HUDEP-2 (cell line): ENCODE measurements at regions not wholly inside any gene's neighbourhood (a gene's known extent, or its start where the extent isn't known, plus 50 kb on each side); places are given as distances from the start of the nearest gene placed in this dataset.
"Not testable (repeated sequence)": the region's sequence is repeated elsewhere in the genome, so short reads cannot be mapped to it uniquely, and the experiment has no call there.

ENCODE experiments used
- DNase-seq, 76 experiments: peaks; one replicate each; lab custom pipeline; 2025; ENCODE audit not compliant: unreplicated experiment in 76 of 76; lab: John Stamatoyannopoulos, UW

GRCh38 chr4:31236639-31237173 is 516.5 kb downstream of the PCDH7 start:
- no peak for DNase-seq

GRCh38 chr4:31237233-31237632 is 517.1 kb downstream of the PCDH7 start:
- DNase-seq, result no peak

- DNase-seq, result no peak
Measured at GRCh38 chr4:31239886-31240285, 519.7 kb downstream of the PCDH7 start.

GRCh38 chr4:31241504-31242106 is 521.4 kb downstream of the PCDH7 start:
- DNase-seq, result no peak

GRCh38 chr4:31246856-31247255 is 526.7 kb downstream of the PCDH7 start:
- DNase-seq, result no peak

GRCh38 chr4:31259119-31259518 is 539.0 kb downstream of the PCDH7 start:
- no peak for DNase-seq

GRCh38 chr4:31261632-31262031 is 541.5 kb downstream of the PCDH7 start:
- no peak for DNase-seq

GRCh38 chr4:31266094-31266493 is 545.9 kb downstream of the PCDH7 start:
- not testable (repeated sequence) for DNase-seq

- no peak for DNase-seq
Measured at GRCh38 chr4:31272331-31273061, 552.3 kb downstream of the PCDH7 start.

- no peak for DNase-seq
Measured at GRCh38 chr4:31275906-31276305, 555.7 kb downstream of the PCDH7 start.

- DNase-seq, result no peak
Measured at GRCh38 chr4:31283679-31284078, 563.5 kb downstream of the PCDH7 start.

- DNase-seq, result no peak
Measured at GRCh38 chr4:31290836-31291235, 570.7 kb downstream of the PCDH7 start.

GRCh38 chr4:31291238-31291637 is 571.1 kb downstream of the PCDH7 start:
- no peak for DNase-seq

GRCh38 chr4:31294655-31295480 is 574.7 kb downstream of the PCDH7 start:
- no peak for DNase-seq

GRCh38 chr4:31298737-31299136 is 578.6 kb downstream of the PCDH7 start:
- no peak for DNase-seq

GRCh38 chr4:31307029-31307428 is 586.9 kb downstream of the PCDH7 start:
- DNase-seq, result no peak

- no peak for DNase-seq
Measured at GRCh38 chr4:31324814-31325213, 604.6 kb downstream of the PCDH7 start.

GRCh38 chr4:31325300-31325699 is 605.1 kb downstream of the PCDH7 start:
- no peak for DNase-seq

- DNase-seq, result no peak
Measured at GRCh38 chr4:31327031-31327430, 606.9 kb downstream of the PCDH7 start.

- no peak for DNase-seq
Measured at GRCh38 chr4:31328932-31329331, 608.8 kb downstream of the PCDH7 start.
